ENCODE measurements at regions not wholly inside any gene's neighbourhood (a gene's known extent, or its start where the extent isn't known, plus 50 kb on each side); places are given as distances from the start of the nearest gene placed in this dataset.

DNA sequence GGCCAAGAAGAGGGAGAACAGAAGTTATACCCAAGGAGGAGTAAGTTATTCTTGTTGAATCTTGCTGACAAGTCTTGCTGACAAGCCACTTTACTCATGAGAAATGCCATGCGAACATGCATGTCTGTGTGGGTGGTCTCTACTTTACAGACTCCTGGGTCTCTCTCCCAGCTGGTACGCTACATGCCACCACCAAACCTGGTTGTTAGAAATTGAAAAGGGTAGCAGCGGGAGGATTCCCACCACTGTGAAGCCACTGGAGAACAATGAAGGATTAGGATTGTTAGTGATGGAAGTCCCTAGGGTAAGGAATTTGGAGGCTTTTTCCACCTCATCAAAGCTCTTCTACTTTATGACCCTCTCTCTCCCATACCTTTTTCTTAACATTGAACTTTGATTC is 53.6 kb upstream of the GABRB2 start:
- WGBS (ENCODE audit: missing lambda C conversion rate) = 17% methylated on average over 3 of the region's 3 CpGs
- FAIRE-seq (no peak), ATAC-seq (no peak), DNase-seq (ENCODE audit: low read depth in 1 of 2, low spot score in 1 of 2) (no peak)
- Histone ChIP-seq H3K4me1 (no peaks in the 10 kb centered on the region), H3K4me2 (no peak overlapping the region), H3K4me3 (no peak overlapping the region), H3K9me3 (no peaks in the 10 kb centered on the region), H3K27ac (no peak overlapping the region)
- CTCF ChIA-PET = no interaction called here
- POLR2A ChIA-PET = no interaction called here
- no peak for TF ChIP-seq HEYL (CRISPR knock-in tag; IDR thresholded peaks at IDR 0.05)

DNA sequence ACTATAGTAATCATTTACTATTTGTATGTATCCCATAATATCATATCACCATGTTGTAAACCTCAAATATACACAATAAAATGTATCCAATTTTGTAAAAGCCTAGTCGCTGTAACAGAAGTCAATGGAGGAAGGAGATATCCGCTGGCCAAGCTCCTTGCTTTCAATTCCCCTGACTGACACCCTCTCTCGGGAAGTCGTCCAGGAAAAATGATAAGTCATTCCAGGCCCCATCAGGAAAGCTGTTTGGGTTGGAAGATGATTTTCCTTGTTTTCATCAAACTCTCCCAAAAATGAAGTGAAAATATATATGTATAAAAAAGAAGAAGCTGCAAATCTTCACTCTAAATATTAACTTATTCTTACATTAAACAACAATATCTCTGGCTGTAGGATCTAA is 52.2 kb upstream of the GABRB2 start:
- POLR2A ChIA-PET = no interaction called here
- no peak overlapping the region for H3K27ac ChIP-seq
- no peak for TF ChIP-seq FOXS1 (CRISPR knock-in tag; IDR thresholded peaks at IDR 0.05)
- no peak for TF ChIP-seq PHF8 (IDR thresholded peaks at IDR 0.05; ENCODE audit: borderline replicate concordance, low read depth)
- no peak for TF ChIP-seq EP300 (IDR thresholded peaks at IDR 0.05)
- TF ChIP-seq TFCP2L1 (CRISPR knock-in tag; IDR thresholded peaks at IDR 0.05) = no peak
- no peak for TF ChIP-seq HOXB13 (CRISPR knock-in tag; IDR thresholded peaks at IDR 0.05; ENCODE audit: low read depth)
- TF ChIP-seq, protein P1, sequence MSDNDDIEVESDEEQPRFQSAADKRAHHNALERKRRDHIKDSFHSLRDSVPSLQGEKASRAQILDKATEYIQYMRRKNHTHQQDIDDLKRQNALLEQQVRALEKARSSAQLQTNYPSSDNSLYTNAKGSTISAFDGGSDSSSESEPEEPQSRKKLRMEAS (IDR thresholded peaks at IDR 0.05) = no peak
- no peak for TF ChIP-seq CHD2 (IDR thresholded peaks at IDR 0.05; ENCODE audit: low read length, partially characterized antibody)
- TF ChIP-seq ESRRA (IDR thresholded peaks at IDR 0.05; ENCODE audit: borderline replicate concordance, low read length) = no peak
- no peaks in the 10 kb centered on the region for H3K9me3 ChIP-seq
- H3K4me3 ChIP-seq = no peak overlapping the region
- FAIRE-seq = no peak
- no peak for ATAC-seq
- H3K4me1 ChIP-seq = no peaks in the 10 kb centered on the region
- WGBS (ENCODE audit: missing lambda C conversion rate) = 26% methylated on average over 4 of the region's 4 CpGs
- no peak for DNase-seq (ENCODE audit: low read depth in 1 of 2, low spot score in 1 of 2)
- CTCF ChIA-PET = no interaction called here
- H3K4me2 ChIP-seq = no peak overlapping the region

Measured in A549 (cell line).